ENCODE measurements at regions not wholly inside any gene's neighbourhood (a gene's known extent, or its start where the extent isn't known, plus 50 kb on each side); places are given as distances from the start of the nearest gene placed in this dataset.

DNA sequence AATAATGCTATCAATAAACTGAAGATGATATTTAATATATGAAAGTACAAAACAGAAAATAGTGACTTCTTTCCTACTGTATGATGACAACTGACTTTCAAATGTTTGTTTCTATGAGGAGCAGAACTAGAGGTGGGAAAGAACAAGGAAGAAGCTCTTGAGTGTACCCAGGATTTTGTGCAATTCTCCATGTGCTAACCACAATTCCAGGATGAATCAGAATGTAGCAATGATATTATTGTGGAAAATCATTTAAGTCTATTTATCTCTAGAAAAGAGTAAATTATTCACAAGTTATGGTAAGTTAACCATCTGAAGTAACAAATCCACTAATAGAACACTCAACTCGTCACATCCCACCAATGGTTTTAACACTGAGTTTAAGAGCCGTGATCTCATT is 324.1 kb upstream of the EMCN start:
- DNase-seq, result no peak

DNA sequence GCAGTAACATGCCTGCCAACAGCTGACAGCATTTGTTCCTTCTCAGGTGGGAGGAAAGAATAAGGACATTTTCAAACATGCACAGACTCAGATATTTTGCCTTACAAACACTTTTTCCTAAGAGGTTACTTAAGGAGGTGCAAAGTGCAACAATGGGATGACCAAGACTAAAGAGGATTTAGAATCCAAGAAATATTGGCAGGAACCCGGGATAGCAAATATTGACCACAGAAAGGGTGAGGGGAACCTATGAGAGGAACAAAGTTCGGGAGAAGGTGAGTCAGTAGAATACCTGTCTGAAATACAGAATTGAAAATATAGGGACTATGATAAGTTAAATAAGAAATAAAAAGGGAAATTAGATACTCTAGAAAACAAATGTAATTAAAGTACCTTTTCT is 321.9 kb upstream of the EMCN start:
- no peak for DNase-seq

DNA sequence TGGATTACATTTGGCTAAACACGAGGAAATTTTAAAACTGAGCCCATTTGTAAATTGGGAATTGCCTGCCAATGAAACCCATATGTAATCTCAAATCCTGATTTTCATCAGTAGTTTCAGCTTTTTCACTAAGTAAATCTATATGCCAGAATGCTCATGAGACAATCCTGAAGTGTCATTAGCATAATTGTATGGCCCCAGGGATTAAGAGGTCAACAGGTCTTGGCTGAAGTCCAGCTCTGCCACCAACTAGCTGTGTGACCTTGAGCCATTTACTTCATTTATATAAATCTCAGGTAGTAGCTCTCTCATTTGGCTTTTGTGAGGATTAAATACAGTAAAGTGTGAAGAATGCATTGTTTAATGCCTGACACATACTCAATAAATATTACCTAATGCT is 320.5 kb upstream of the EMCN start:
- peak; percentile 44 for DNase-seq

DNA sequence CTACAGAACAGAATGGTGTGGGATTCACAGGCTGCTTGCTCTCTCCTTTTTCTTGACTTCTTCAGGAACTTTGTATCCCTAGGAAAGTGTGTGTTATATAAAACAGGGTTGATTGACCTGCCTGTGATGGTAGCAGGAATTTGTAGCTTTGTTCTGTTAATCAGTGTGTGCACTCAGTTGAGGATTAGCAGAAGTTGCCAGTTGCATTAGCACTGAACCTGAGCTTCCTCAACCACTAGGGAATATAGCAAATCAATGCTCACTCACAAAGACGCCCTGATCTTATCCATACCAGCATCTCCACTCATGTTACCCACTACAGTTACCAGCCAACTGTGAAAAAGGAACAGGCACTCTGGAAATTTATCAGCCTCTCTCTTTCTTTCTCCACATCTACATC is 319.1 kb upstream of the EMCN start:
- no peak for DNase-seq

DNA sequence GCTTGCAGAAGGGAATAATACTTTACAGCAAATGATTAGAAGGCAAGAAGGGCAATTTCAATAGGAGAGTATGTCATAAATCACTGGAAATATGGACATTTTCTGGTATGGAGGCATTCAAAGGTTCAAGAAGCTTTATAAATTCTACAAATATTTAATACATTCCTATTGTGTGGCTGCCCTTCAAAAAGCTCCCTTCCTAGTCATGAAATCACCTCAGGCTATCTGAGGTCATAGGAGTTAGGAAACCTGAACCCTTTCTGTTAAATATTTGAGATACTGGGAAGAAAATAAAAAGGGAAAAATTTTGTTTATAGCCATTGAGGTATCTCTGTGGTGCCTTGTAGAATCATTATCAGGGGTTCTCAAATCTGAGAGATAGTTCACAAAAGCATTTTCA is 316.8 kb upstream of the EMCN start:
- no peak for DNase-seq

DNA sequence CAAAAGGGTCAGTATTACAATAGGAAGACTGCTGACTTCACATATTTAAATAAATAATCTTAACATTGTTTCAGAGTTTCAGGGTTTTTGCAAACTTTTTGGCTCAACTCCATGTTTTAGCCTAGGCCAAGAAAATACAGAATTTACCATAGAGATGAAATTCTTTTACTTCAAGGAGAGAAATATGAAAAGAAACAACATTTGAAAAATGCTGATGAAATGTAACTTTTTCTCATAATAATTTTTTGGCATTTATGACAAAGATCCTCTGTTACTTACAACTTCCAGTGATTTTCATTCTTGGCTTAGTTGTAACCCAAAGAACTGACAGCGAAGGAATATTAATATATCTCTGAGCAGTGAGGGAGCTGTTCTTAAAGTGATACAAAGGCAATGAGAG is 316.1 kb upstream of the EMCN start:
- no peak for DNase-seq

DNA sequence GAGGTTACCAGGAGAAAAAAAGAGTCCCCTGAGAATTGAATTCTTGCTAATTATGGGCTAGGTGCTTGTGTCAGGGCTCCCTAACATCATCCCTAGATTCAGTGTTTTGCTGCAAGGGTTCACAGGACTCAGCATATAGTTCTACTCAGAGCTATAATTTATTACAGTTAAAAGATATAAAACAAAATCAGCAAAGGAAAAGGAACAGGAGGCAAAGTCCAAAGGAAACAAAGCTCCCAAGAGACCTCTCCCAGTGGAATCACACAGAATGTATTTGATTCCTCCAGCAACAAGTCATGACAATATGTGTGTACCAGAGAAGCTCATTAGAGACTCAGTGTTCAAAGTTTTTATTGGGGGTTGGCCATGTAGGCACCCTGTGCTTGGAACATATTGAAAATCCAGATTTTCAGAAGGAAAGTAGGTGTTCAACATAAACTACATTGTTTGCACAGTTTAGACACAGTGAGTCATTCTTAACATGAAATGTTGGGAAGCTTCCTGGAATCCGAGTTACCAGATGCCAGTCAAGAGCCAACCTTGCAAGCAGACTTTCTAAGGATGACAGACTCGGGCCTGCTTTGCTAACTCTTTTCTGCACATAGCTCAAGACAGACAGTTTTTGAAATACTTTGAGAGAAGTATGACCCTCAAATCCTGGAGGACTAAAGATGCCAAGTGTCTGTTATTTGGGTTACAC is 311.3 kb upstream of the EMCN start:
- DNase-seq, result no peak

DNA sequence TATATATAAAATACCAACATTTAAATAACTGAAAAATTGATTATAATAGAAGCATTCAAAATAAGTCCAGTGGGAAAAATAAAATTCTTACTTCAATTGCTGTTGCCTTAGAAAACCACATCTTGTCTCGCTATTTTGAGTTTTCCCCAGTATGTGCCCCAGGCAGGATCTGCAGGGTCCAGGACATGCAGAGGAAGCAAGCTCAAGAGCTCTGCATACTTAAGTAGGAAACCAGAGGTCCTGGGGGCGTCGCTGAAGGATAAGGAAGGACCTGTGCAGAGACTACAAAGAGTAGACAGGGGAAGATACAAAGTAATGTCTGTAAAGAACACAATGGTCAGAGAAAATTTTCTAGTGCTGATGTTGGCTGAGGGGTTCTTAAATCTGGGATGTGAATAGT is 310.5 kb upstream of the EMCN start:
- DNase-seq, result no peak

DNA sequence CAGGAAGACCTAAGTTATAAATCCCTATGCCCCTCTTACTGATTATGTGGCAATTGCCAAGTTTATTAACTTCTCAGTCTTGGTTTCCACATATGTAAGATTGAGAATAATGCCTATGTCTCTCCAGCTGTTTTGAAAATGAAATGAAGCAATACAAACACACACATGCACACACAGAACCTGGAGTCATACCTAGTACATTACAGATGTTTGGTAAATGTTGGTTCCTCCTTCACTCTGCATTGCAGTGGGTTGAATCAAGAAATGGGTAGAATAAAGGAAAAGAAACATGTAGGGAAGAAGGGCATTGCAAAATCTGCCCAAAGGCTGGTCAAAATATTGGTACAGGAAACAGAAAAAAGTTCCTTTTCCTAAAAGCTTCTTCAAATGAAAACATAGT is 309.9 kb upstream of the EMCN start:
- no peak for DNase-seq

DNA sequence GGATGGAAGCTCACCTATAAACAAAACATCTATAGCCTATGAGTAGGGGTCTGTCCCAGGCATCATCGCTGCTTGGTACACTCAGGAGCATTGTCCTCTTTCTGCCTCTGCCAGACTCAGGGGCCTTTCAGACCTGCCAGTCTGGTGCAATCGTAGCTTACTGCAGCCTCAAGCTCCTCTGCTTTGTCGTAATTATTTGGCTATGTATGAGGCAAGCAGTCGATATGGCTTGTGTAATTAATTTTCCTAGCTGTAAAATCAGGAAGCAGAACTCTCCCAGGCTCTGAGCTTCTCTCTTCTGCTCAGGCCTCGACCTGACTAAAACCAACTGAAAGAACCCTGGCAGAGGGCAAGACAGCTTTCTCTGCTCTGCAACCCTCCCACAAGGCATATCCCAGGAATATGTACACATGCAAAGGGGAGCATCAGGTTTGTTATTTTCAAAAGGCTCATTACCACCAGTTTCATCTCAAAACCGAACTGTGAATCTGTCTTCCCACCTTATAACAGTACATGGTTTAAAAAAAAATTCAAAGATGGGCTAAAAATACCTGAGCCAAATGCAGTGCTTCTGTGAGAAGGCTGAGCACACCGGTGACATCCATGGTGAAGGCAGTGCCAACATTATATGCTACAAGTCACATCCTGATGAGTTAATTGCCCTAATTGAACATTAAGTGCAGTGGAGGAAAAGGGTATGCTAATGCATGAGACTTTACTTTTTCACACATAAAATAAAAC is 309.2 kb upstream of the EMCN start:
- no peak for DNase-seq

DNA sequence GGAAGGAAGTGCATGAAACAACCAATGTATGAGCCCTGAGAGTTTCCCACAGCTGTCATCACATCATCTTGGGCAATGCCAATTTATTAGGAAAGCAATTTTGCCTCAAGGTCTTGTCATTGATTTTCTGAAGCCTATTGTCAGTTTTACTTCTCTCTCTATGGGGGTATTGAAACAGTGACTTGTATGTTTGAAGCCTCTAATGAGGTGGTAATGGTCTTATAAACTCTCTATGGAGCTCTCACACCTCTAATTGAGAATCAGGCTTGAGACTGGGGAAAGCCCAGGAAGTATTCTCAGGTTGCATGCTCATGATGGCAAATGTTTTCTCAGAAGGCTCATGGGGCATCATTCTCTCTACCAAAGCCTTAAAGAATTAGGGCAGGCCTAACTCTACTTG is 308.2 kb upstream of the EMCN start:
- peak; percentile 1 for DNase-seq

DNA sequence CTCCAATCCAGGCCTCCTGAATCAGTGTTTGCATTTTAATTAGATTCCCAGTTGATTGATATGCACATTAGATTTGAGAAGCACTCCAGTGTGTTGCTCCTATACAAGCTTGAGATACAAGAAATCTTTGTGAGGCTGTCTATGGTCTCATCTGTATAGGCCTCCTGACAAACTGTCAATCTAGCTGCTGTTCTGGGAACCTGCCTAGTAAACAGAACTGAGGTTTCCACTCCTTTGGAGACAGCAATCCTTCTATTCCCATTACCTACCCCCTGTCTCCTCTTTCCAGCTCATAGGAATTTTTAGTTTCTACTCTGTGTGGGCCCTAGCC is 306.1 kb upstream of the EMCN start:
- no peak for DNase-seq

DNA sequence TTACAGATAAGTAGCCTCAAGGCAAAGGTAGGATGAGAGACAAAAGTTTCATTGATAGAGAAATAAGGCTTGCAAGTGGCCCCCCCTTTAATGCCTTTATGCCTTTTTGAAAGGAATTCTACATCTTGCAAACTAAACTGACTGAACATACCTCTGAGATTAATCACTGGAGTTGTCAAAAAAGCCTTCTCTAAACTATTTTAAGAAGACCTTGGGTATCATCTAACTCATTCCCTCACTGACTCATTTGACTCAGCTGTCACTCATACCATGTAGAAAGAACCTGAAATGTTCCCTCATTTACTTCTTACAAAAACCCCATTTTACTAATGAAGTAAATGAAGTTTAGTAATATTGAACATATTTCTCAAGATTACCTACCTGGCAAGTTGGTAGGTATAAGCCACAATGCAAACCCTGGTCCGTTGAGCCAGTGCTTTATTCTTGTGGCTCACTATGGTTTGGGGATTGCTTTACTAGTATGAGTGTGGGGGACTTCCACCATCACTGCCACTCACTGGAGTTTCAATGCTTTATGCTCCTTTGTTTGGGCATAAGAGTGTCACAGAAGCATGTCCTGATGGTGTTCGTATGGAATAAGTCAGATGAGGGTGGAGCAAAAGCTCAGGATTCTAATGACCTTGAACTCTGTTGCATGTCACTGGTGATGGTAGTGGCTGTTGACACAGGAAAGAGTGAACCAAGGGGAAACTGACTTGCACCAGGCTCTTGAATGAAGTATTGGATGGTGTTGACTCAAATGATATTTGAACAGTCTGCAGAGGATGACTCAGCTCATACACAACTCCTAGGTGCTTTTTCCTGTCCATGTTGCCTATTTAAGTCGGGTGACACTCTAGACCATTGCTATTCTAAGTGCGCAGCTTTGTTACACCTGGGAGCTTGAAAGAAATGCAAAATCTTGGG is 305.5 kb upstream of the EMCN start:
- DNase-seq, result no peak

DNA sequence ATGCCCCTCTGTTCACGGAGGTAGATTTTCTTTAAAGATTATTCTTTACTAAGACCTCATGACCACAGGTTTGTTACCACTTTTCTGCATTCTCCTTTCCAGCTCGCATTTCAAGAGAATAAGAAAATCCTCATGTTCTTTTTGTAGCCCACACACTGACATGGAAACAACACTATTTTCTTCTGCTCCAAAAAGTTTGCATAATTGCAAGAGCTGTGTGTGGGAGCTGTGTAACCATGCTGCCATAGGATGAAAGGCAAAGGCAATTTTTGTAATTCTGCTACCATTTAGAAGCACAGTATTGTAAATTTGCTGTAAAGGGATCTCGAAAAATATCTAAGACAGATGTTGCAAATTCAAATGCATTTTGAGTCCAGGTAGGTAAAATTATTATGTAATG is 302.4 kb upstream of the EMCN start:
- no peak for DNase-seq

DNA sequence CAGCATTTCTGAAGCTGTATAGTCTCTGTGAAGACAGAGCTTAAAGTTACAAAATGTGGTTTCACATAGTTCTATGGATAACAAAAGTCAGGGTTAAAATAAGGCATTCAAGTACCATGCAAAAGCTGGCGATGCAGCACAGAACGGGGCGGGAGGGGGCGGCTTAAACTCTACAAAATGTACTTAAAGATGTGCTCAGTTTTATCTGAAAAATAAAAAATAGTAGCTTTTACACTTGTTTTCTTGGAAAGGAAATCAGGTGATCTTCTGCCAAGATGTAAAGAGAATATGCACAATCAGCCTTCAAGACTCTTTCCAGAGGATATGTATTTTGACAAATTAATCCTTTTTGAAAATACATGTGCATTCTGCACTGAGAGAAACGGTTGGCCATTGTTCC is 301.7 kb upstream of the EMCN start:
- DNase-seq, result no peak

DNA sequence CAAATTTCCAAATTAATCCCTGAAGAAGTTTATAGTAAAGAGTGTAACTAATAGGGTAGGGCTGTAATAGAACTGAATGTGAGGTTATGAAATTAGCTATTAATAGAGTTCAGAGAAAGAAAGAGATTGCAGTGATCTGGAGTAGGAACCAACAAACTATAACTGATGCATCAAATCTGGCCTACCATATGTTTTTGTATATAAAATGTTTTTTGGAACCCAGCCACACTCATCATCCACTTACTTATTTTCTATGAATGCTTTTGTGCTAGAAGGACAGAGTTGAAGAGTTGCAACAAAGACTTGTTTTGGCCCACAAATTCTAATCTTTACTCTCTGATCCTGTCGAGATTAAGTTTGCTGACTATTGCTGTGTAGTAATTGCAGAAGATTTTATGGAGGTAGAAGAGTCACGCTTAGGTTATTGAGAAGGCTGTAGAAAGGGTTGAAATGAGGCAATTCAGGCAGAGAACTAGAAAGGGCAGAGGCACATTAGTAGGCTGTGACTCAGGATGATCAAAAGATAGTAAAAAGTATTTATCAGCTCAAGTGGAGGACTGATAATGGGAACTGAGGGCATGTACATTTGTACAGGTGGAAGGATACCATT is 298.7 kb upstream of the EMCN start:
- no peak for DNase-seq

DNA sequence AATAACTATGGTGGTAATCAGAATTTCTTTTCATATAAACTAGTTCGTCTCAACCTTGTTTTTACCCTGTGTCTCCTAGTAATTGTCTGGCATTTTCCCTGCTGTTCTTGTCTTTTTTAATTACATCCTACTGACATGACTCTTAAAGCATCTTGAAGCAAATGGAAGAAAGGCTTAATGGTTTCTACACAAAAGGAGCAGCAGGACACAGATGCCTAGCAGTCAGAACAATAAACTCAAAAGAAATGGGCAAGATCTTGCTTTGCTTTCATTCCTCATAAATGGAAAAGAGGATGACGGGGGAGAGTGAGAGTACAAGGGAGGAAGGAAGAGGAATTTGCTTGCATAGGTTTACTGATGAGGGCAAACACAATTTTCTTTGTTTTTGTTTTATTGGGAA is 293.2 kb upstream of the EMCN start:
- DNase-seq, result no peak

DNA sequence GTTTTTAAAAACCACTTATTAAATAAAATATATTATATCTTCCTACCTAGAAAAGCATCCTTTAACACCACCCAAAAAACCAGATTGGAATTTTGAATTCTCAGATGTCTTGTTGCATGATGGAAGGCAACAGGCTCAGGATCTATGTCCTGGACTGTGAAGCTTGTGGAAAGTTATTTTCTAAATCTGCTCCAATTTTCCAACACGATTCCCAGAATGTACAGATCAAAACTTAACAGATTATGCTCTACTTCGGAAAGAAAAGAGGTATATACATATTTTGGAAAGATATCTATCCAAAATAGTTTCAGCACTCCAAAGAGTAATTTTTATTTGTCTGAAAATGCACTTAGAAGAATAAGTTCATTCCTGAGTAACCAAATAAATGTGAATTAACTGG is 291.7 kb upstream of the EMCN start:
- DNase-seq, result no peak

DNA sequence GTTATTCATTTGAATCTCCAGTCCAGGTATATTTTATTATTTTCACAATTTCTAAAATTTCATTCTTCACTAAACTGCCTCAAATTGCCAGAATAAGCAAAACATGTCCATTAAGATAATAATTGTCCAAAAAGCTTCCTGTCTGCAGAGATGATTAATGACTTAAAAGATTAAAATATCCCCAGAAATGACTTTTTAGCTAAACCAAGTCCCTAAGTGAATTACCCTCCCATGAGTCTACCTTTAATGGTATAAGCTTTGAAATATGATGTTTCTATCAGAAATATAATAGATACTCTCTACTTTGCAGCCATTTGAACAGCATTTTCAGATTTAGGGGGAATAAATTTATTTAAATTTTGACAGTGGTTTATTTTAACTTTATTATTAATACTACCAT is 289.2 kb upstream of the EMCN start:
- DNase-seq, result no peak

DNA sequence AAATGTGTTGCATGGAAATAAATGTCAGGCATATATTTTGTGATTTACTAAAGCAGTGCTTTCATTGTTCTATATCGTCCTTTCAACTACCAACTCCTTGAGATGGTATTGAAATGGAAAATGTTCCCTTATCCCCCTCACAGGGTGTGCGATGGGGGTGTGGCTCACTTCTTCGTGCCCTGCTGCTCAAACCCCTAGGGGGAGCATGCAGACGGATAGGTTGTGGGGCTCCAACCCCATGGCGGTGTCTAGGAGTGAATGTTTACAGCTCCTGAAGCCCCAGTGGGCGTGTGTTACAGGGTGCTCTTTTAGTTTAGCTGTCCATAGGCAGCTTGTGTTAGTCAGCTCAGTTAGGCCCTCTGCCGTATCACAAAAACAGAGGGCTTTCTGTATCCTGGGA is 287.7 kb upstream of the EMCN start:
- DNase-seq, result no peak

DNA sequence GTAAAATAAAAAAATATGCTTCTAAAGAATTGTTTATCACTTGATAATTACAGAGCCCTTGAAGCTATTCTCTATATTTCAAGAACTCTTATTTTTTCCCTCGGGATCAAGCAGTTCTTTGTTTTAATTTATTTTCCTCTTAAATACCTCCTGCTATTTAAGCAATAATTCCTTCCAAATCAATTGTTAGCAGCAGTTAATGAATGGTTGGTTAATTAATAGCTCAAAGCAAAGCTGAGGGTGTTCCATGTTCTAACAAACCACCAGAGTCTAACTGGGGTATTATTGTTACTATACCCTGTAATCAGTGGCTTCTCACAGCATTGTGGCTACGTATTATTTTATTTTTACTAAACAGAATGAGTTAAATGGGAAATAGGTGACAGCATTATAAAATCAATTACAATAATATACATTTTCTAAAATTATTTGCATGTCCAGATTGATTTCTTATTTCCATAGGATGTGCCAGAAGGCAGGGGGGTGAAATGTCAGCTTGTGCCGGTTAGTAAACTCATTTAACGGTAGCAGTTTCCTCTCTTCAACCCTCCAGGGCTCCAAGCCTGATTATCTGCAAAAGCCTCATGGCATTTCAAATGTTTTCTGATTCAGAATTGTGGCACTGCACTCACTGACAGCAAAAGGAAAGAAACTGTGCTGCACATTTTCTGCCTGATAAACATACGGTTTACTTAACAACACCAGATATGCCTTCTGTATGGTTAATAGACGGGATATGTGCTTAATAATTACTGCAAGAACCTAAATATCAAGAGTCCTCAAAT is 286.9 kb upstream of the EMCN start:
- DNase-seq, result no peak

DNA sequence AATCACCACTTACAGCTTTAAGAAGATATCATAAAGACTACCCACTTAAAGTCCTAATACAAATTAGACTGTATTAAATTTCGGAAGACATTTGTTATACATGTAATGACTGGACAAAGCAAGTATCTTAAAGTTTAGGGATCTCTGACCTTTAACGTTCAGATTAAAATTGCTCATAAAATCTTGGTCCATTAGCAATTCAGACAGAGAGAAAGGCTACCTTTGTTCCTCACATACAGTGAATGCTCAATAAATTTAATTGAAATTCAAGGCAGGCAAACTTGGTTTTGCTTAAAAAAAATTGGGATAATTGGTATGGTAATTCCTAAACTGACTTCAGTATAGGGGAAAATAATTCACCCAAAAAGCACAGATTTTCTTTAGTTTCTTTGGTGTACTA is 285.9 kb upstream of the EMCN start:
- DNase-seq, result no peak

Data from NCI-H146 (cell line).